Liver (tissue), 3 donors: ENCODE measurements at regions not wholly inside any gene's neighbourhood (a gene's known extent, or its start where the extent isn't known, plus 50 kb on each side); places are given as distances from the start of the nearest gene placed in this dataset.

Experiments
- EGR1 ChIP-seq, 2 donors: IDR thresholded peaks; 2 replicates each; pipeline ENCODE4 v1.6.1; 2016 to 2018; ENCODE audit warnings: antibody characterized with exemption in 2 of 2, low read depth in 2 of 2
- FOXA1 ChIP-seq: IDR thresholded peaks from 2 replicates; pipeline ENCODE4 v1.6.1; 2016; ENCODE audit warnings: antibody characterized with exemption
- GABPA ChIP-seq, 2 donors: IDR thresholded peaks in 1 of 2; conservative IDR thresholded peaks in 1 of 2; 2 replicates each; pipeline ENCODE4 v1.6.1; 2016; ENCODE audit warnings: antibody characterized with exemption in 2 of 2, mild to moderate bottlenecking in 1 of 2, moderate library complexity in 1 of 2
- HNF4A ChIP-seq, 2 donors: conservative IDR thresholded peaks; 2 replicates each; pipeline ENCODE4 v1.6.1; 2016; ENCODE audit warnings: antibody characterized with exemption in 2 of 2, mild to moderate bottlenecking in 2 of 2
- RAD21 ChIP-seq, 2 donors: IDR thresholded peaks; 2 replicates each; pipeline ENCODE4 v1.6.1; 2016; ENCODE audit warnings: antibody characterized with exemption in 2 of 2, mild to moderate bottlenecking in 2 of 2
- TAF1 ChIP-seq: conservative IDR thresholded peaks from 2 replicates; pipeline ENCODE4 v1.6.1; 2016; ENCODE audit warnings: antibody characterized with exemption, mild to moderate bottlenecking
- YY1 ChIP-seq: IDR thresholded peaks from 2 replicates; pipeline ENCODE4 v1.6.1; 2016; ENCODE audit warnings: antibody characterized with exemption, mild to moderate bottlenecking
- TF ChIP-seq, protein P1 (sequence below): IDR thresholded peaks from 2 replicates; pipeline ENCODE4 v1.6.1; 2016; ENCODE audit warnings: antibody characterized with exemption, mild to moderate bottlenecking
- TF ChIP-seq, protein P2 (sequence below): fragments of 150-350 bp; IDR thresholded peaks from 2 replicates; pipeline ENCODE4 v1.5.1; 2017; ENCODE audit warnings: improper control_type of control experiment, low read depth, low read length; ENCODE audit not compliant: missing input control
- TF ChIP-seq, protein P3 (sequence below): IDR thresholded peaks from 2 replicates; pipeline ENCODE4 v1.6.1; 2016; ENCODE audit warnings: antibody characterized with exemption
- donor health status: healthy.
- donor health status: healthy.

- TF ChIP-seq, protein P1, sequence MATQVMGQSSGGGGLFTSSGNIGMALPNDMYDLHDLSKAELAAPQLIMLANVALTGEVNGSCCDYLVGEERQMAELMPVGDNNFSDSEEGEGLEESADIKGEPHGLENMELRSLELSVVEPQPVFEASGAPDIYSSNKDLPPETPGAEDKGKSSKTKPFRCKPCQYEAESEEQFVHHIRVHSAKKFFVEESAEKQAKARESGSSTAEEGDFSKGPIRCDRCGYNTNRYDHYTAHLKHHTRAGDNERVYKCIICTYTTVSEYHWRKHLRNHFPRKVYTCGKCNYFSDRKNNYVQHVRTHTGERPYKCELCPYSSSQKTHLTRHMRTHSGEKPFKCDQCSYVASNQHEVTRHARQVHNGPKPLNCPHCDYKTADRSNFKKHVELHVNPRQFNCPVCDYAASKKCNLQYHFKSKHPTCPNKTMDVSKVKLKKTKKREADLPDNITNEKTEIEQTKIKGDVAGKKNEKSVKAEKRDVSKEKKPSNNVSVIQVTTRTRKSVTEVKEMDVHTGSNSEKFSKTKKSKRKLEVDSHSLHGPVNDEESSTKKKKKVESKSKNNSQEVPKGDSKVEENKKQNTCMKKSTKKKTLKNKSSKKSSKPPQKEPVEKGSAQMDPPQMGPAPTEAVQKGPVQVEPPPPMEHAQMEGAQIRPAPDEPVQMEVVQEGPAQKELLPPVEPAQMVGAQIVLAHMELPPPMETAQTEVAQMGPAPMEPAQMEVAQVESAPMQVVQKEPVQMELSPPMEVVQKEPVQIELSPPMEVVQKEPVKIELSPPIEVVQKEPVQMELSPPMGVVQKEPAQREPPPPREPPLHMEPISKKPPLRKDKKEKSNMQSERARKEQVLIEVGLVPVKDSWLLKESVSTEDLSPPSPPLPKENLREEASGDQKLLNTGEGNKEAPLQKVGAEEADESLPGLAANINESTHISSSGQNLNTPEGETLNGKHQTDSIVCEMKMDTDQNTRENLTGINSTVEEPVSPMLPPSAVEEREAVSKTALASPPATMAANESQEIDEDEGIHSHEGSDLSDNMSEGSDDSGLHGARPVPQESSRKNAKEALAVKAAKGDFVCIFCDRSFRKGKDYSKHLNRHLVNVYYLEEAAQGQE, result no peak
- TF ChIP-seq, protein P2, sequence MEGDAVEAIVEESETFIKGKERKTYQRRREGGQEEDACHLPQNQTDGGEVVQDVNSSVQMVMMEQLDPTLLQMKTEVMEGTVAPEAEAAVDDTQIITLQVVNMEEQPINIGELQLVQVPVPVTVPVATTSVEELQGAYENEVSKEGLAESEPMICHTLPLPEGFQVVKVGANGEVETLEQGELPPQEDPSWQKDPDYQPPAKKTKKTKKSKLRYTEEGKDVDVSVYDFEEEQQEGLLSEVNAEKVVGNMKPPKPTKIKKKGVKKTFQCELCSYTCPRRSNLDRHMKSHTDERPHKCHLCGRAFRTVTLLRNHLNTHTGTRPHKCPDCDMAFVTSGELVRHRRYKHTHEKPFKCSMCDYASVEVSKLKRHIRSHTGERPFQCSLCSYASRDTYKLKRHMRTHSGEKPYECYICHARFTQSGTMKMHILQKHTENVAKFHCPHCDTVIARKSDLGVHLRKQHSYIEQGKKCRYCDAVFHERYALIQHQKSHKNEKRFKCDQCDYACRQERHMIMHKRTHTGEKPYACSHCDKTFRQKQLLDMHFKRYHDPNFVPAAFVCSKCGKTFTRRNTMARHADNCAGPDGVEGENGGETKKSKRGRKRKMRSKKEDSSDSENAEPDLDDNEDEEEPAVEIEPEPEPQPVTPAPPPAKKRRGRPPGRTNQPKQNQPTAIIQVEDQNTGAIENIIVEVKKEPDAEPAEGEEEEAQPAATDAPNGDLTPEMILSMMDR, result no peak
- TF ChIP-seq, protein P3, sequence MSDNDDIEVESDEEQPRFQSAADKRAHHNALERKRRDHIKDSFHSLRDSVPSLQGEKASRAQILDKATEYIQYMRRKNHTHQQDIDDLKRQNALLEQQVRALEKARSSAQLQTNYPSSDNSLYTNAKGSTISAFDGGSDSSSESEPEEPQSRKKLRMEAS, result no peak
- TF ChIP-seq YY1 (no peak), GABPA (IDR thresholded peaks at IDR 0.05 in 1 of 2, conservative IDR thresholded peaks at IDR 0.05 in 1 of 2) (no peak), EGR1 (IDR thresholded peaks at IDR 0.05; ENCODE audit: low read depth in 2 of 2) (no peak), TAF1 (no peak), HNF4A (conservative IDR thresholded peaks at IDR 0.05) (no peak), FOXA1 (no peak), RAD21 (IDR thresholded peaks at IDR 0.05) (no peak)
These were observed 52.8 kb upstream of the AKIRIN2 start for GRCh38 chr6:87754828-87755227.
